ENCODE measurements at regions not wholly inside any gene's neighbourhood (a gene's known extent, or its start where the extent isn't known, plus 50 kb on each side); places are given as distances from the start of the nearest gene placed in this dataset.

- H3K4me3 ChIP-seq (ENCODE audit: low read length in 2 of 2): no peak overlapping the region
- peak in 1 of 9 donors; percentile 19 for DNase-seq (ENCODE audit: low read depth in 6 of 9, low spot score in 9 of 9)
- peaks cover 0 to 9% of the 10 kb centered on the region in 2 donors for H3K4me1 ChIP-seq (ENCODE audit: control insufficient read depth in 2 of 2, insufficient read depth in 2 of 2, low read length in 2 of 2)
- WGBS: 65% methylated on average over 9 of the region's 9 CpGs
- H3K27me3 ChIP-seq (ENCODE audit: control insufficient read depth in 2 of 2, insufficient read depth in 1 of 2, low read length in 1 of 2): no peaks in the 10 kb centered on the region
- H3K9me3 ChIP-seq (ENCODE audit: control insufficient read depth in 2 of 2, insufficient read depth in 1 of 2, low read length in 1 of 2): no peaks in the 10 kb centered on the region
- peak overlapping the region; percentile 55 to 76 for H3K27ac ChIP-seq (ENCODE audit: low read depth in 1 of 2, low read length in 1 of 2)
- no peaks in the 10 kb centered on the region for H3K36me3 ChIP-seq (ENCODE audit: control insufficient read depth in 2 of 2, insufficient read depth in 2 of 2, low read length in 1 of 2)
Observed at GRCh38 chr4:10173037-10173753, 56.6 kb upstream of the WDR1 start.

GRCh38 chr4:10172278-10172921, 55.8 kb upstream of the WDR1 start:
- 86% methylated on average over 12 of the region's 12 CpGs for WGBS
- no peak for DNase-seq (ENCODE audit: low read depth in 6 of 9, low spot score in 9 of 9)

GRCh38 chr4:10171055-10171454, 54.5 kb upstream of the WDR1 start:
- H3K4me3 ChIP-seq (ENCODE audit: low read length in 2 of 2): no peak overlapping the region
- H3K9me3 ChIP-seq (ENCODE audit: control insufficient read depth in 2 of 2, insufficient read depth in 1 of 2, low read length in 1 of 2): no peaks in the 10 kb centered on the region
- 94% methylated on average over 3 of the region's 3 CpGs for WGBS
- DNase-seq (ENCODE audit: low read depth in 6 of 9, low spot score in 9 of 9): no peak
- H3K36me3 ChIP-seq (ENCODE audit: control insufficient read depth in 2 of 2, insufficient read depth in 2 of 2, low read length in 1 of 2): no peaks in the 10 kb centered on the region
- no peak overlapping the region for H3K27ac ChIP-seq (ENCODE audit: low read depth in 1 of 2, low read length in 1 of 2)
- H3K4me1 ChIP-seq (ENCODE audit: control insufficient read depth in 2 of 2, insufficient read depth in 2 of 2, low read length in 2 of 2): peaks cover 0 to 11% of the 10 kb centered on the region in 2 donors
- no peaks in the 10 kb centered on the region for H3K27me3 ChIP-seq (ENCODE audit: control insufficient read depth in 2 of 2, insufficient read depth in 1 of 2, low read length in 1 of 2)

More at GRCh38 chr4:10172278-10172921, 55.8 kb upstream of the WDR1 start:
- peaks cover 0 to 13% of the 10 kb centered on the region in 2 donors for H3K4me1 ChIP-seq (ENCODE audit: control insufficient read depth in 2 of 2, insufficient read depth in 2 of 2, low read length in 2 of 2)
- no peak overlapping the region for H3K4me3 ChIP-seq (ENCODE audit: low read length in 2 of 2)
- H3K27ac ChIP-seq (ENCODE audit: low read depth in 1 of 2, low read length in 1 of 2): peak overlapping the region in 1 of 2 donors; percentile 55
- H3K9me3 ChIP-seq (ENCODE audit: control insufficient read depth in 2 of 2, insufficient read depth in 1 of 2, low read length in 1 of 2): no peaks in the 10 kb centered on the region
- no peaks in the 10 kb centered on the region for H3K27me3 ChIP-seq (ENCODE audit: control insufficient read depth in 2 of 2, insufficient read depth in 1 of 2, low read length in 1 of 2)
- H3K36me3 ChIP-seq (ENCODE audit: control insufficient read depth in 2 of 2, insufficient read depth in 2 of 2, low read length in 1 of 2): no peaks in the 10 kb centered on the region

- Histone ChIP-seq H3K27me3 (ENCODE audit: control insufficient read depth in 2 of 2, insufficient read depth in 1 of 2, low read length in 1 of 2) (no peaks in the 10 kb centered on the region), H3K4me1 (ENCODE audit: control insufficient read depth in 2 of 2, insufficient read depth in 2 of 2, low read length in 2 of 2) (peaks cover 0 to 6% of the 10 kb centered on the region in 2 donors), H3K36me3 (ENCODE audit: control insufficient read depth in 2 of 2, insufficient read depth in 2 of 2, low read length in 1 of 2) (no peaks in the 10 kb centered on the region), H3K27ac (ENCODE audit: low read depth in 1 of 2, low read length in 1 of 2) (no peak overlapping the region), H3K4me3 (ENCODE audit: low read length in 2 of 2) (no peak overlapping the region), H3K9me3 (ENCODE audit: control insufficient read depth in 2 of 2, insufficient read depth in 1 of 2, low read length in 1 of 2) (no peaks in the 10 kb centered on the region)
- 99% methylated on average over 10 of the region's 10 CpGs for WGBS
- no peak for DNase-seq (ENCODE audit: low read depth in 6 of 9, low spot score in 9 of 9)
Observed at GRCh38 chr4:10169839-10170387, 53.3 kb upstream of the WDR1 start.

- Histone ChIP-seq H3K36me3 (ENCODE audit: control insufficient read depth in 2 of 2, insufficient read depth in 2 of 2, low read length in 1 of 2) (no peaks in the 10 kb centered on the region), H3K27me3 (ENCODE audit: control insufficient read depth in 2 of 2, insufficient read depth in 1 of 2, low read length in 1 of 2) (no peaks in the 10 kb centered on the region), H3K4me3 (ENCODE audit: low read length in 2 of 2) (no peak overlapping the region), H3K9me3 (ENCODE audit: control insufficient read depth in 2 of 2, insufficient read depth in 1 of 2, low read length in 1 of 2) (no peaks in the 10 kb centered on the region), H3K27ac (ENCODE audit: low read depth in 1 of 2, low read length in 1 of 2) (peak overlapping the region in 1 of 2 donors; percentile 7), H3K4me1 (ENCODE audit: control insufficient read depth in 2 of 2, insufficient read depth in 2 of 2, low read length in 2 of 2) (peaks cover 0 to 9% of the 10 kb centered on the region in 2 donors)
- no peak for DNase-seq (ENCODE audit: low read depth in 6 of 9, low spot score in 9 of 9)
- 53% methylated on average over 3 of the region's 3 CpGs for WGBS
Observed at GRCh38 chr4:10168151-10168550, 51.6 kb upstream of the WDR1 start.

- 72% methylated on average over 4 of the region's 4 CpGs for WGBS
- H3K27ac ChIP-seq (ENCODE audit: low read depth in 1 of 2, low read length in 1 of 2): no peak overlapping the region
- no peak overlapping the region for H3K4me3 ChIP-seq (ENCODE audit: low read length in 2 of 2)
- peaks cover 2 to 17% of the 10 kb centered on the region in 2 donors for H3K4me1 ChIP-seq (ENCODE audit: control insufficient read depth in 2 of 2, insufficient read depth in 2 of 2, low read length in 2 of 2)
- H3K36me3 ChIP-seq (ENCODE audit: control insufficient read depth in 2 of 2, insufficient read depth in 2 of 2, low read length in 1 of 2): no peaks in the 10 kb centered on the region
- H3K9me3 ChIP-seq (ENCODE audit: control insufficient read depth in 2 of 2, insufficient read depth in 1 of 2, low read length in 1 of 2): no peaks in the 10 kb centered on the region
- DNase-seq (ENCODE audit: low read depth in 6 of 9, low spot score in 9 of 9): no peak
- H3K27me3 ChIP-seq (ENCODE audit: control insufficient read depth in 2 of 2, insufficient read depth in 1 of 2, low read length in 1 of 2): no peaks in the 10 kb centered on the region
Observed at GRCh38 chr4:10167201-10167600, 50.6 kb upstream of the WDR1 start.

Data from thymus (tissue), 11 donors.